Dendritic cell treated with granulocyte-macrophage colony-stimulating factor and Interleukin-4, amounts not matched to agents 40 ng/mL and 50 ng/mL, for 4 days (primary cell): ENCODE measurements at regions not wholly inside any gene's neighbourhood (a gene's known extent, or its start where the extent isn't known, plus 50 kb on each side); places are given as distances from the start of the nearest gene placed in this dataset.
"Not testable (repeated sequence)": the region's sequence is repeated elsewhere in the genome, so short reads cannot be mapped to it uniquely, and the experiment has no call there.

Experiments used
- H3K27ac Mint-ChIP-seq: one replicate; pipeline ENCODE4 v1.8.0; 2022; ENCODE audit warnings: mild to moderate bottlenecking, mixed read lengths
- H3K27me3 Mint-ChIP-seq: one replicate; pipeline ENCODE4 v1.8.0; 2022; ENCODE audit warnings: mild to moderate bottlenecking, mixed read lengths
- H3K36me3 Mint-ChIP-seq: one replicate; pipeline ENCODE4 v1.8.0; 2022; ENCODE audit warnings: low read depth, mixed read lengths
- H3K4me1 Mint-ChIP-seq: one replicate; pipeline ENCODE4 v1.8.0; 2022; ENCODE audit warnings: low read depth, mixed read lengths
- H3K4me3 Mint-ChIP-seq: one replicate; pipeline ENCODE4 v1.8.0; 2022; ENCODE audit warnings: mild to moderate bottlenecking, moderate library complexity, mixed read lengths
- H3K9me3 Mint-ChIP-seq: one replicate; pipeline ENCODE4 v1.8.0; 2022; ENCODE audit warnings: mixed read lengths
- intact Hi-C: fragments of 100-400 bp; cut with micrococcal nuclease; formaldehyde crosslinking; loops from one replicate; pipeline ENCODE4 v1.15.0; 2022

DNA sequence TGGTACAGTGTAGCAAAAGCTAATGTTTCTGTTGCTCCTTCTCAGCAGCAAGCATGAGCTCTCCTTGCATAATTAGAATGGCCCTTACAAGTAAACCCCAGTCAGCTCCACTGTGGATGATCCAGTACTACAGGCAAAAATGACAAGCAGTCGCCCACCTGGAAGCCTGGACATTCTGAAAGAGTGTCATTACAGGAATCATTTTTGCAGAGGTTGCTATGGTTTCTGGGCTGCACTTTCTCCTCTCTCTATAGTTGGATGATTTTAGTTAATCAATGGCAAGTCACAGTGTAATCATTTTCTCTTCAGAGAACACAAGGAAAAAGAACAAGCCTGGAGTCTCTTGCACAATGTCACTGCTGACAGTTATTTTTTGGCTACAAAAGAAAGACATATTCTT, 102.9 kb upstream of the MYO3A start:
- peaks cover 6% of the 10 kb centered on the region for H3K27me3 Mint-ChIP-seq
- H3K4me3 Mint-ChIP-seq: no peak overlapping the region
- H3K4me1 Mint-ChIP-seq: no peaks in the 10 kb centered on the region
- intact Hi-C loops: no loop called here
- H3K36me3 Mint-ChIP-seq: no peaks in the 10 kb centered on the region
- H3K27ac Mint-ChIP-seq: no peak overlapping the region
- H3K9me3 Mint-ChIP-seq: no peaks in the 10 kb centered on the region

DNA sequence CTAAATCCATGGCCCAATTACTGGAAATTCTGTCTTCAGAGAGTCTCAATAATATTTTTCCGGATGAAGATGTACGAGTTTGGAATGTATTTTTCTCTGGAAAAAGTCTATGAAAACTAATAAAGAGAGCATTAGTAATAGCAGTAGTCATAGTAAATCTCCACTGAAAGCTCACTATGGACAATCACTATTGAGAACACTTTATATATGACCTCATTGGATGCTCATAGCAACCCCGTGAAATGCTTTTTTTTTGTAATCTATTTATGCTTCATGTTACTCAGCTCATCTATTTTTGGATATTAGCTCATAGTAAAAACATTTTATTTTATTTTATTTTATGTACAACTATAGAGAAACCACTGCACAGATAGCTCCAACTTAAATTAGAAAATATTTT, 94.3 kb upstream of the MYO3A start:
- Mint-ChIP-seq H3K9me3 (no peaks in the 10 kb centered on the region), H3K27ac (no peak overlapping the region)
- intact Hi-C loops: no loop called here

DNA sequence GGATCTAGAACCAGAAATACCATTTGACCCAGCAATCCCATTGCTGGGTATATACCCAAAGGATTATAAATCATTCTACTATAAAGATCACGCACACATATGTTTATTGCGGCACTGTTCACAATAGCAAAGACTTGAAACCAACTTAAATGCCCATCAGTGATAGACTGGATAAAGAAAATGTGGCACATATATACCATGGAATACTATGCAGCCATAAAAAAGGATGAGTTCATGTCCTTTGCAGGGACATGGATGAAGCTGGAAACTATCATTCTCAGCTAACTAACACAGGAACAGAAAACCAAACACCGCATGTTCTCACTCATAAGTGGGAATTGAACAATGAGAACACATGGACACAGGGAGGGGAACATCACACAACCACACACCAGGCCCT, 93.2 kb upstream of the MYO3A start:
- H3K27ac Mint-ChIP-seq, intact Hi-C loops, H3K27me3 Mint-ChIP-seq, H3K9me3 Mint-ChIP-seq, H3K4me1 Mint-ChIP-seq, H3K4me3 Mint-ChIP-seq, H3K36me3 Mint-ChIP-seq: not testable (repeated sequence)

More for the DNA sequence above, 94.3 kb upstream of the MYO3A start:
- Mint-ChIP-seq H3K4me1 (no peaks in the 10 kb centered on the region), H3K36me3 (no peaks in the 10 kb centered on the region), H3K4me3 (no peak overlapping the region), H3K27me3 (no peaks in the 10 kb centered on the region)

DNA sequence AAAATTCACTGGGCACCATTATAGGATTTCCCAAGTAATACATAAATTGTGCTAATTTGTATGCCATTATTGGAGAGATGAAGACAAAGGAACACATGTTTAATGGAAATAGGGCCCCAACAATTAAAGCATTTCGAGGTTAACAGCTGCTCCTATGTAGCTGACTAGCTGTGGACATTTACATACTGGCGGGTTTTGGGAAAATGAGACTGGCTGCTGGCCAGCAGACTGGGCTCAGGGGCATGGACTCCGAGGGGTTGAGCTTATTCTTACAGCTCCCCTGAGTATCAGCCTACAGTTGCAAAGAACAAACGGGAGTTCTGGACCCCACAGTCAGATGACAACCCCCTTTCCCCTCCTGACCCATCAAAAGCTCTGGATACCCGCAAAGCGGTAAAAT, 91.9 kb upstream of the MYO3A start:
- H3K4me3 Mint-ChIP-seq: no peak overlapping the region
- H3K27me3 Mint-ChIP-seq: peaks cover 2% of the 10 kb centered on the region
- intact Hi-C loops: no loop called here
- H3K27ac Mint-ChIP-seq: no peak overlapping the region
- H3K9me3 Mint-ChIP-seq: no peaks in the 10 kb centered on the region
- H3K36me3 Mint-ChIP-seq: no peaks in the 10 kb centered on the region
- H3K4me1 Mint-ChIP-seq: no peaks in the 10 kb centered on the region

- no peak overlapping the region for H3K4me3 Mint-ChIP-seq
- intact Hi-C loops: no loop called here
Observed at GRCh38 chr10:25843551-25844170, 90.4 kb upstream of the MYO3A start.

DNA sequence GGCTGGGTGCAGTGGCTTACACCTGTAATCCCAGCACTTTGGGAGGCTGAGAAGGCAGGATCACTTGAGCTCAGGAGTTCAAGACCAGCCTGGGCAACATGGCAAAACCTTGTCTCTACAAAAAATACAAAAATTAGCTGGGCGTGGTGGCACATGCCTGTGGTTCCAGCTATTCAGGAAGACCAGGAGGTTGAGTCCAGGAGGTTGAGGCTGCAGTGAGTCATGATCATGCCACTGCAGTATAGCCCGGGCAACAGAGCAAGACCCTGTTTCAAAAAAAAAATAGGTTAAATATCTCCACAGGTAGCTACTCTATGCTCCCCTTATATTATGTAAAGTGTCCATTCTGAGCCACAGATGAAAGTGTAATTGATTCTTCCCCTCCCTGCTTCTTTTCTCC, 89.3 kb upstream of the MYO3A start:
- H3K36me3 Mint-ChIP-seq, H3K9me3 Mint-ChIP-seq, H3K4me1 Mint-ChIP-seq, H3K27me3 Mint-ChIP-seq, H3K4me3 Mint-ChIP-seq, intact Hi-C loops, H3K27ac Mint-ChIP-seq: not testable (repeated sequence)

More at GRCh38 chr10:25843551-25844170, 90.4 kb upstream of the MYO3A start:
- Mint-ChIP-seq H3K36me3 (no peaks in the 10 kb centered on the region), H3K4me1 (no peaks in the 10 kb centered on the region), H3K27ac (no peak overlapping the region), H3K9me3 (no peaks in the 10 kb centered on the region), H3K27me3 (peaks cover 2% of the 10 kb centered on the region)

DNA sequence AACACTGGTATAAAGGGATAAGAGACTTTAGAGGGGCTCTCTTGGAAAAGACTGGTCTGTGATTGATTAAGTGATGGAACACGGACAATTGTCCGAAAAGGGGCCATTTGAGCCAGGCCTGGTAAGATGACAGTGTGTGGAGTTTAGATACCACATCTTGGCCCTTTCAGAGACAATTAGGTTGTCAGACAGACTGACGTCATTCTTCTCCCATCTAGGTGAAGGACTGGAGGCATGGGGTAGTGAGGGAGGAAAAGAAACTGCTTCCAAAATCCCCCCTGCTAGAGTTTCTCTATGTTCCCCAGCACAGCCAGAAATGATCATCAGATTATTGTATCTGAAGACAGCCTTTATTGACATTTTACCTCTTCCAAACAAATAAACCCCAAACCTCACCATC, 84.8 kb upstream of the MYO3A start:
- H3K4me1 Mint-ChIP-seq: no peaks in the 10 kb centered on the region
- no peak overlapping the region for H3K27ac Mint-ChIP-seq
- H3K36me3 Mint-ChIP-seq: no peaks in the 10 kb centered on the region
- H3K9me3 Mint-ChIP-seq: no peaks in the 10 kb centered on the region
- peaks cover 6% of the 10 kb centered on the region for H3K27me3 Mint-ChIP-seq
- H3K4me3 Mint-ChIP-seq: no peak overlapping the region
- intact Hi-C loops: no loop called here

DNA sequence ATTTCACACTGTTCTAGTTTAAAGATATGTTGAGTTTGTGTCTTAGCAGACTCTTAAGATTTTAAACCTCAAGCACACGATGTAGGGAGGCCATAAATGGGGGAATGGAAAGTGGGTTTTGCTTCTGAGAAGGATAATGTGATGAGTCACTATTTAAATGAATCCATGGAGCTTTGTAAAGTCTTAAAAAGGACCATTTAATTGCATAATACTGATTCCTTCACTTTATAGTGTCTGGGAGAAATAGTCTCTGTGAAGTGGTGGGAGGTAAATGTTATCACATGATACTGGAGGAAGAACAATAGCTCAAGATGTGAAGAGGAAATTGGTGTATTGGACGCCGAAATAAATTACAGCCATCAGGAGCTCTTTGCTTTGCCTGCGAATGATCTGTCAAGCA, 84.0 kb upstream of the MYO3A start:
- Mint-ChIP-seq H3K27me3 (peaks cover 5% of the 10 kb centered on the region), H3K9me3 (no peaks in the 10 kb centered on the region), H3K27ac (no peak overlapping the region), H3K4me3 (no peak overlapping the region), H3K36me3 (no peaks in the 10 kb centered on the region), H3K4me1 (no peaks in the 10 kb centered on the region)
- intact Hi-C loops: no loop called here

- Mint-ChIP-seq H3K4me1 (no peaks in the 10 kb centered on the region), H3K27ac (no peak overlapping the region), H3K9me3 (no peaks in the 10 kb centered on the region), H3K36me3 (no peaks in the 10 kb centered on the region), H3K27me3 (peaks cover 4% of the 10 kb centered on the region), H3K4me3 (no peak overlapping the region)
- intact Hi-C loops: no loop called here
Observed at GRCh38 chr10:25851548-25851947, 82.5 kb upstream of the MYO3A start.

DNA sequence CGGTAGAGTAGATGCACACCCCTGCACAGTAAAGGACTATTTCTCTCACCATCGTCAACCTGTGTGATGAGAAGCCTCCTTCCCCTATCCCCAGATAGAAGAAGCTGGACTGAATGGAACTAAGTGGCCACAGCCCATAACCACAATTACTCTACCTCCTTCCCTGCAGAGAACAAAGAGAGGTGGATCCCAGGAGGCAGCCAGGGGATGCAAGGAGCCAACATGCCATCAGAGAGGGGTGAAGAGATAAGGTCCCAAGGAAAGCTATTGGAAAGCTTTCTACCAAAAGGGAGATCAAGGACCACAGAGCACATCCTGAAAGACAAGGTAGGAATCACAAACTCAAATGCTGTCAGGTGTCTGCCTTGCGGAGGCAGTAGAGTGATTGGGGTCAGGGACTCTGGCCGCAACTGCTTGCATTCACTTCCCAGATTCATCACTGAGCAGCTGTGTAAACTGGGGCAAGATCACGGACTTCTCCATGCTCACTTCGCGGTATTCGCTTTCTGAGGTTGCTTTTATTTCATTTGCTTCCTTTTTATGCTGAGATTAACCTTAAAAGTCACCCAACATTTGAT, 81.6 kb upstream of the MYO3A start:
- Mint-ChIP-seq H3K4me1 (no peaks in the 10 kb centered on the region), H3K27ac (no peak overlapping the region), H3K27me3 (peaks cover 4% of the 10 kb centered on the region), H3K9me3 (no peaks in the 10 kb centered on the region), H3K4me3 (no peak overlapping the region), H3K36me3 (no peaks in the 10 kb centered on the region)
- intact Hi-C loops: no loop called here

DNA sequence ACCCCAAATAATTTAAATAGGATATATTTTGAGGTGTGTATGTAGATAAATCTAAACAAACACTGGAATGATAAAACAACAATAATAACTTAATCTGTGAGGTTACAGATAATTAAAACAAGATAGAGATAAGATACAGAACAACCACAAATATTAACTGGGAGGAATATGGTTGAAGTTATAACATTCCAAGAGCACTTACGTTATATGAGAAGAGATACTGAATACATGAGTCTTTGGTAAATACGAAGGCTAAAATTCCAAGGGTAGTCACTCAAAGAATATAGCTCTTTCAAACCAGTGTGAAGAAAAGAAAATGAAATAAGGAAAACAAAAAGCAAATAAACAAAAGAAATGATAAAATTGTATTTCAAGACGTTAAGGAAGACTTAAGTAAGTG, 76.0 kb upstream of the MYO3A start:
- Mint-ChIP-seq H3K27me3 (peaks cover 2% of the 10 kb centered on the region), H3K4me3 (no peak overlapping the region), H3K9me3 (no peaks in the 10 kb centered on the region), H3K4me1 (no peaks in the 10 kb centered on the region), H3K27ac (no peak overlapping the region), H3K36me3 (no peaks in the 10 kb centered on the region)
- intact Hi-C loops: no loop called here

DNA sequence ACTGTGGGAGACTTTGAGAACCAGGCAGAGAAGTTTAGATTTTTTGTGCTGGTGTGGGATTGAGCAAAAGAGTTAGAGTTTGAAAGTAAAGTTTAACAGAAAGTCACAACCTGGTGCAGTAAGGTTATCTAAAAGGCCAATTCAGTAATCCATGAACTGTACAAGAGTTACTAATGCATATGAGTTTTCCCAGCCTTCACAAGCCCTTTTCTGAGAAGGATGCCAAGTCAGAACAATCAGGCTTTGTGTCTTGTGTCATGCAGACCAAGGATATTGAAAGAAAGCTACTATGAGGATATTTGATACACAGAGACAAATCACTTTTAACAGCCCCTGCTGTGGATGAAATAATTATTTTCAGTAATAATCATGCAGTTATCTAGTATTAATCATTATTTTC, 68.8 kb upstream of the MYO3A start:
- Mint-ChIP-seq H3K27me3 (no peaks in the 10 kb centered on the region), H3K4me1 (no peaks in the 10 kb centered on the region), H3K36me3 (no peaks in the 10 kb centered on the region), H3K27ac (no peak overlapping the region), H3K9me3 (no peaks in the 10 kb centered on the region), H3K4me3 (no peak overlapping the region)
- intact Hi-C loops: no loop called here

- Mint-ChIP-seq H3K9me3 (no peaks in the 10 kb centered on the region), H3K27ac (no peak overlapping the region), H3K4me3 (no peak overlapping the region), H3K27me3 (no peaks in the 10 kb centered on the region), H3K4me1 (no peaks in the 10 kb centered on the region), H3K36me3 (no peaks in the 10 kb centered on the region)
- intact Hi-C loops: no loop called here
Observed at GRCh38 chr10:25867321-25867720, 66.7 kb upstream of the MYO3A start.

DNA sequence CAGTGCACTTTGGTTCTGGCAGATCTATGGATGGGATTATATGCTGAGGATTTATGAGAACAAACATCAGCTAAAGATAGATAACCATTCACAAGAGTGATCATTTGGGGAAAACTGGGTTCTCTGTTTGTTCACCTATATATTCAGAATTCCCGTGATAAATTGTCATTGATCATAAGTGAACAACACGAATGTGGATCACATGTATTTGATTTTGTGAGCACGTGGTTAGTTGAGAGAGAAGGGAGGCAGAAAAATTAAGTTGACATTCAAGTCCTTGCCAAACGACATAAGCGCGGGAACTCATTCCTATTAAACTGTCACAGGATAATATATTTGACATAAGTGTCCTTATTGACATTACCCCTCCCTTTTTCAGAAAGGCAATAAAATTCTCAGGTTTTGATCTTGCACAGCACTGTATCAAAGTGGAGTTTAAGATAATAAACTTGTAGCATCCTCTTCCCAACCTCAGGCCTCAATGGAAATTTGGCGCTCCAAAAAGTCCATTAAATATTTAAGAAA, 64.9 kb upstream of the MYO3A start:
- no peaks in the 10 kb centered on the region for H3K4me1 Mint-ChIP-seq
- no peak overlapping the region for H3K4me3 Mint-ChIP-seq
- no peak overlapping the region for H3K27ac Mint-ChIP-seq
- H3K36me3 Mint-ChIP-seq: no peaks in the 10 kb centered on the region
- intact Hi-C loops: no loop called here
- no peaks in the 10 kb centered on the region for H3K27me3 Mint-ChIP-seq
- H3K9me3 Mint-ChIP-seq: no peaks in the 10 kb centered on the region

DNA sequence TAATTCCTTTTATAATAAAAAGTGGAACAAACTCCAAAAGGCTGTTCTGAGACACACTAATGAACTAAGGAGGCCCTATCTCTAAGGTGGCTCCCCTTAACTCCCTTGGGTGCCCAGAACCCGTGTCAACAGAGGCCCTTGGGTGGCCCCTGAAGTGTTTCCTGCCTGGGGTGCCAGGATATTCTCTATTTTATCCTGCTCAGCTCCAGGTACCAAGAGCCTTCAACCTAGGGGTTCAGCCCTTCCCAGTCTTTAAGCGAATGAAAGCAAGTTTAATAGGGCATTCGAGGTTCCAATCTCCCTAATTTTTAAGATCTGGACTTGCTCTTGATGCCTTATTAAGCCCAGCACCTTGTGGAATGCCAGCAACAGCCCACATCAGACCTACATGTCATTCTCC, 64.4 kb upstream of the MYO3A start:
- Mint-ChIP-seq H3K4me3 (no peak overlapping the region), H3K36me3 (no peaks in the 10 kb centered on the region), H3K4me1 (no peaks in the 10 kb centered on the region), H3K27me3 (no peaks in the 10 kb centered on the region), H3K9me3 (no peaks in the 10 kb centered on the region), H3K27ac (no peak overlapping the region)
- intact Hi-C loops: no loop called here
